GM19452 (cell line): ENCODE measurements at regions not wholly inside any gene's neighbourhood (a gene's known extent, or its start where the extent isn't known, plus 50 kb on each side); places are given as distances from the start of the nearest gene placed in this dataset.
"Not testable (repeated sequence)": the region's sequence is repeated elsewhere in the genome, so short reads cannot be mapped to it uniquely, and the experiment has no call there.

Experiments
- ATAC-seq: cut with Tn5 transposase; IDR thresholded peaks from one replicate; pipeline ENCODE4 v1.9.1; 2021; ENCODE audit not compliant: unreplicated experiment

DNA sequence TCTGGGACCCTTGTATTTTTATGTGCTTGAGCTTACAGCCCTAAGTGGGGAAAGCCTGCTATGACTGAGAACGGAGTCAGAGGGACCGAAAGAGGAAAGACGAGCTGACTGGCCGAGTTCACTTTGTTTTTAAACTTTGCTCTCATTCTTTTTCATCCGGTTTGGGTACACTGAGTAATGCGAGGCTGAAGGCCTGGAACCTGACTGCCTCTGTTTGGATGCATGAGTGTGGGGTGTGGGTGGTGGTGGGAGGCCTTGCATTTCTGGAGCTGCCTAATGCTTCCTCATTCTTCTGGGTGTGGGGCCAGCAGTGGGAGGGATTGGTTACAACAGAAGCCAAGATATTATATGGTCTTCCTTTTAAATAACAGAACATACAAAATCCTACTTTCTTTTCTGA lies 155.5 kb downstream of the BUB3 start:
- ATAC-seq: no peak

- ATAC-seq: no peak
Measured at GRCh38 chr10:123316776-123317175, 162.6 kb downstream of the BUB3 start.

DNA sequence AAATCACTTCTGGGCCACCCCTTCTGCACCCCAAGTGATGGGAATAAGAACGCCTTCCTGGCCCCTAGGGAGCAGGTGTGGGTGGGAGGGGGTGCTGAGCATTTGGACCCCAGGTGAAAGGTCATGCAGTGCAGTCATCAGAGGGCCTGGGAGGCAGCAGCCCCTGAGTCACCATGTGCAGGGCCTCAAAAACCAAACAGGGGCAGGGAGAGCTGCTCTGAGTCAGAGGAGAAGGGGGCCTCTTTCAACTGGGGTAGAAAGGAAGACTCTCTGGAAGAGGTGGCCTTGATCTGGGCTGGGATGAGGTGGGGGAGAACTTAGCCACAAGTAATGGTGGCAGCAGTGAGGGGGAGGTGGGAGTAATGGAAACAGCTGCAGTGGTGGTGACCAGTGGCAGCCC lies 164.3 kb downstream of the BUB3 start:
- no peak for ATAC-seq

GRCh38 chr10:123320091-123320490 lies 165.9 kb downstream of the BUB3 start:
- no peak for ATAC-seq

DNA sequence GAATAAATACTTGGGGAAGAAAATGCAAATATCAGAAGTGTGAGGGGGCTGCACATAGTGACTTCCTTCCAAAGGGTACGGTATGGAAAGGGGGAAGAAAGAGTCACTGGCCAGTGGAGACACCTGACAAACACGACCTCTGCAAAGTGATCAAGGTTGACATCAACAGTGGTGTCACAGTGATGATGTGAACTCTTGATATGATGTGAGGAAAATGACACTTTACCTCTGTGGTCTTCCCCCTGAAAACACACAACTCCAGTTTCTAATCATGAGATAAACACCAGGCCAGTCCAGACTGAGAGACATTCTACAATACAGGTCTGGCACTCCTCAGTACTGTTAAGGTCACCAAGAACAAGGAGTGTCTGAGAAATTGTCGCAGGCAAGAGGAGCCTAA lies 169.7 kb downstream of the BUB3 start:
- ATAC-seq: no peak

GRCh38 chr10:123325663-123326190 lies 171.5 kb downstream of the BUB3 start:
- ATAC-seq: no peak

- no peak for ATAC-seq
Measured at GRCh38 chr10:123326674-123327073, 172.5 kb downstream of the BUB3 start.

- ATAC-seq: peak; percentile 64
Measured at GRCh38 chr10:123327450-123327849, 173.2 kb downstream of the BUB3 start.

DNA sequence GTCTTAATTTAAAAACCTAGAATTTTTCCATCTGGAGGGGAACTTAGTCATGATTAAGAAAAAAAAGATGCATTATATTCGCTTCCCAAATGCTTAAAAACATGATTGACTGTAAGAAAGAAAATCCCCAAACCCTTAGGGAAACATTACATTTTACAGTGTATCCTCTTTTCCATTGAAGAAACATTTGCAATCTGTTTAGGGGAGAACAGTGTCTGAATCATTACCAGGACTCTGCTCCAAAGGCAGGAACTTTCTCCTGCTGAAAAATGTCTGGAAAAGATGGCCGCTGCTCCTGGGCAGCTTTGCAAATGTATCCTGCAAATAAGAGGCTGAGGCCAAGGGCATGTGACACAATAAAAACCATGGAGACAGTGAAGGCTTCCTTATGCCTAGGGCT lies 173.7 kb downstream of the BUB3 start:
- ATAC-seq: no peak

- no peak for ATAC-seq
Measured at GRCh38 chr10:123331438-123331837, 177.2 kb downstream of the BUB3 start.

- no peak for ATAC-seq
Measured at GRCh38 chr10:123346581-123346980, 192.4 kb downstream of the BUB3 start.

- ATAC-seq: no peak
Measured at GRCh38 chr10:123348691-123349572, 194.7 kb downstream of the BUB3 start.

DNA sequence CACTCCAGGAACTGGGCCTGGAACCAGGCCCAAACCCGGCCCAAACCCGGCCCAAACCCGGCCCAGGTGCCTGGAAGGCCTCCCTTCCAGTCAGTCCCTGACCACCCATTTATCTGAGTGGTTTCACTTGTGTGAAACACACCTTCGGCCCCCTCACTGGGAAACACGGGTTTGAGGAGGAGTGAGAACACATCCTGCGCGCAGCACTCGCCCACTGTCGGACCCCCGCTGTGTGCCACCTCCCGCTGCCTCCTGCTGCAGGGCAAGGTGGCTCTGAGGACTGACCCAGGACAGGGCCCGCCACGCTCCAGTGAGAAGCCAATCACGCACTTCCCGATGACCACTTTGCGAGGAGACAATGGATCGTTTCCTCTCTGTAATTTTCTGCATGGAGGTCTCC lies 197.5 kb downstream of the BUB3 start:
- no peak for ATAC-seq

DNA sequence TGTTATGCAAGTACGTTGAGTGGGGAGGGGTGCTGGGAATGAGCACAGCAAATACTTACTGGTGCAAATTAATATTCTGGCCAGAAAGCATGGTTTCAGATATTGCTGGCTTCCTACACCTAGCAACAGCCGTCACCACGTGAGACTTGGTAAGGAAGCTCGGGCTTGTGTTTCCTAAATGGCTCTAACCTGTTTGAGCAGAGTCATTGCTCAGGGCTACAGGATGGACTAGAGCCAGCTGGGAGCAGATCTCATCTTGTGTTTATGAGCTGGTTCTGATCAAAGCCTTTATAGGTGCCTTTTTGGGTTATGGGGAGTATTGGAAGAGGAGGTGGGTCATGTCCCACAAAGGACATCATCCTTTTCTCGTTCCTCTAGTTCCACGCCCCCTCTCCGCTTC lies 200.3 kb downstream of the BUB3 start:
- ATAC-seq: no peak

- ATAC-seq: no peak
Measured at GRCh38 chr10:123355748-123356481, 201.7 kb downstream of the BUB3 start.

GRCh38 chr10:123356799-123357198 lies 202.6 kb downstream of the BUB3 start:
- no peak for ATAC-seq

DNA sequence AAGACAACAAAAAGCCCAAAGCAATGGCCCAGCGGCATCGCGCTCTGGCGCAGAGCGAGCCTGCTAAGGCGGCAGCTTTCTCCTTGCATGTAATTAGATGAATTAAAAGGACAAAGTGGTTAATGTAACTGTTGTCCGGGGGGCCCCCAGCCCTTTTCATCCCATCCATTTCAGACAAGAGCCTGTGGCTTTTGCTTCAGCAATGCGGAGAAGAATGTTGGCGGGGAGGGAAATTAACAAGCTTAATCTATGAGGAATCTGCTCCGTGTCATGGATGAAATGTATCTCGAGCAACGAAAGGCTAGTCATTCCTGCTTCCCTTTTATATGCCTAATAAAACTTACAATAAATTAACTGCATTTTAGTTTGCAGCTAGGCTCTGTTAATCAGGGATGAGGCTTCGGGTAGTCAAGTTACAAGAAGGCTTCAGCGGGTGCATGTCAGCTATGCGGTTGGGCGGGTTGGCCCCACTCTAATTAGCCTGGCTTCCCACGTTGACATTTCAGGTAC lies 203.3 kb downstream of the BUB3 start:
- no peak for ATAC-seq

DNA sequence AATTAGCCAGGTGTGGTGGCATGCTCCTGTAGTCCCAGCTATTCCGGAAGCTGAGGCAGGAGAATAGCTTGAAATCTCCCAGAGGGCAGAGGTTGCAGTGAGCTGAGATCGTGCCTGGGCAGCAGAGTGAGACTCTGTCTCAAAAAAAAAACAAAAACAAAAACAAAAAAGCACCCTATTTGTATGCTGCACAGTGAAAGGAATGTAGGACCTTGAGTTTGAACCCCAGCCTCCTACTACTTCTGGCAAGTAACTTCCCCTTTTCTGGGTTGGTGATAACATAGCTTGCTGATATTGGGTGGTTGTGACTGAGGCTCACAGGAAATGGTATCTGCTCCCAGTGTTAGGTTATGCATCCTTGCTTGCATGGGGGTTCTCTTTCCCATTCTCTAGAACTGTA lies 205.3 kb downstream of the BUB3 start:
- ATAC-seq: no peak

GRCh38 chr10:123361832-123362231 lies 207.6 kb downstream of the BUB3 start:
- ATAC-seq: no peak

- ATAC-seq: no peak
Measured at GRCh38 chr10:123367195-123367594, 213.0 kb downstream of the BUB3 start.

- not testable (repeated sequence) for ATAC-seq
Measured at GRCh38 chr10:123371626-123372025, 217.4 kb downstream of the BUB3 start.

- no peak for ATAC-seq
Measured at GRCh38 chr10:123373591-123373990, 219.4 kb downstream of the BUB3 start.
